ENCODE measurements at regions not wholly inside any gene's neighbourhood (a gene's known extent, or its start where the extent isn't known, plus 50 kb on each side); places are given as distances from the start of the nearest gene placed in this dataset.

DNA sequence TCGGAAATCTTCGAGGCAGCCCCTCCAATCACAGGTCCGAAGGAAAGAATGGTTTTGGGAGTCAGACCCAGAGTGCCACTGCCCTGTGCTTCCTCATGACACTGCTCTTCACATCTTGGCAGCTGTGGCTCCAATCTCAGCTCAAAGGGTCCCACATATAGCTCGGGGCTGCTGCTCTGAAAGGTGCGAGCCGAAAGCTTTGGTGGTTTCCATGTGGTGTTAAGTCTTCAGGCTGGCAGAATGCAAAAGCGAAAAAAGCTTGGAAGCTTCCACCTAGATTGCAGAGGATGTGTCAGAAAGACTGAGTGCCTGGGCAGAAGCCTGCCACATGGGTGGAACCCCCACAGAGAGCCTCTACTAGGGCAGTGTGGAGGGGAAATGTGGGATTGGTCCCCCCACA is 314.3 kb upstream of the CHD6 start:
- TF ChIP-seq, protein P1, sequence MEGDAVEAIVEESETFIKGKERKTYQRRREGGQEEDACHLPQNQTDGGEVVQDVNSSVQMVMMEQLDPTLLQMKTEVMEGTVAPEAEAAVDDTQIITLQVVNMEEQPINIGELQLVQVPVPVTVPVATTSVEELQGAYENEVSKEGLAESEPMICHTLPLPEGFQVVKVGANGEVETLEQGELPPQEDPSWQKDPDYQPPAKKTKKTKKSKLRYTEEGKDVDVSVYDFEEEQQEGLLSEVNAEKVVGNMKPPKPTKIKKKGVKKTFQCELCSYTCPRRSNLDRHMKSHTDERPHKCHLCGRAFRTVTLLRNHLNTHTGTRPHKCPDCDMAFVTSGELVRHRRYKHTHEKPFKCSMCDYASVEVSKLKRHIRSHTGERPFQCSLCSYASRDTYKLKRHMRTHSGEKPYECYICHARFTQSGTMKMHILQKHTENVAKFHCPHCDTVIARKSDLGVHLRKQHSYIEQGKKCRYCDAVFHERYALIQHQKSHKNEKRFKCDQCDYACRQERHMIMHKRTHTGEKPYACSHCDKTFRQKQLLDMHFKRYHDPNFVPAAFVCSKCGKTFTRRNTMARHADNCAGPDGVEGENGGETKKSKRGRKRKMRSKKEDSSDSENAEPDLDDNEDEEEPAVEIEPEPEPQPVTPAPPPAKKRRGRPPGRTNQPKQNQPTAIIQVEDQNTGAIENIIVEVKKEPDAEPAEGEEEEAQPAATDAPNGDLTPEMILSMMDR (IDR thresholded peaks at IDR 0.05) = no peak
- TF ChIP-seq POLR2A (IDR thresholded peaks at IDR 0.05) = no peak
